ENCODE measurements at regions not wholly inside any gene's neighbourhood (a gene's known extent, or its start where the extent isn't known, plus 50 kb on each side); places are given as distances from the start of the nearest gene placed in this dataset.

- Histone ChIP-seq H3K27me3 (ENCODE audit: control insufficient read depth in 2 of 2, insufficient read depth in 2 of 2, low read length in 2 of 2) (no peaks in the 10 kb centered on the region), H3K4me1 (ENCODE audit: control insufficient read depth, extremely low read depth, insufficient read depth, low read length) (no peaks in the 10 kb centered on the region), H4K20me1 (replicated peaks; ENCODE audit: control insufficient read depth, extremely low read depth, insufficient read depth, low read length) (no peaks in the 10 kb centered on the region), H3K27ac (ENCODE audit: insufficient read depth, low read depth, low read length) (no peak overlapping the region), H3K79me2 (ENCODE audit: control insufficient read depth, insufficient read depth, low read length) (no peaks in the 10 kb centered on the region), H3K9me1 (replicated peaks; ENCODE audit: control insufficient read depth, extremely low read depth, insufficient read depth, low read length) (no peaks in the 10 kb centered on the region), H3K9me3 (replicated peaks; ENCODE audit: control insufficient read depth, insufficient read depth, low read length) (no peaks in the 10 kb centered on the region), H3K9ac (replicated peaks; ENCODE audit: extremely low read depth, insufficient read depth, low read length) (no peak overlapping the region), H3K4me2 (ENCODE audit: insufficient read depth, low read length) (no peak overlapping the region), H3K36me3 (ENCODE audit: control insufficient read depth in 2 of 2, extremely low read depth in 1 of 2, insufficient read depth in 2 of 2, low read length in 2 of 2) (no peaks in the 10 kb centered on the region), H3K4me3 (replicated peaks in 1 of 3; ENCODE audit: insufficient read depth in 1 of 3, low read depth in 1 of 3, low read length in 3 of 3) (no peak overlapping the region), H2AFZ (ENCODE audit: low read depth, low read length) (no peak overlapping the region)
- ChIA-PET CTCF (no interaction called here), POLR2A (no interaction called here)
- TF ChIP-seq JUN (IDR thresholded peaks at IDR 0.05; ENCODE audit: borderline replicate concordance, insufficient read depth, insufficient read length, low read depth) (no peak), POLR2A (IDR thresholded peaks at IDR 0.05; ENCODE audit: low read depth, low read length) (no peak), MYC (IDR thresholded peaks at IDR 0.05; ENCODE audit: low read depth, low read length) (no peak), GATA2 (IDR thresholded peaks at IDR 0.05; ENCODE audit: insufficient read depth, insufficient read length, low read depth, low read length) (no peak), EZH2 (IDR thresholded peaks at IDR 0.05; ENCODE audit: borderline replicate concordance, low read depth, low read length, severe bottlenecking) (no peak), FOS (IDR thresholded peaks at IDR 0.05; ENCODE audit: borderline replicate concordance, insufficient read depth, low read length) (no peak), MAX (IDR thresholded peaks at IDR 0.05; ENCODE audit: insufficient read depth, insufficient read length) (no peak), POLR2AphosphoS5 (IDR thresholded peaks at IDR 0.05; ENCODE audit: insufficient read depth, low read depth, low read length) (no peak), CTCF (IDR thresholded peaks at IDR 0.05; ENCODE audit: extremely low read depth in 1 of 2, insufficient read depth in 1 of 2, low read depth in 1 of 2, low read length in 2 of 2) (no peak)
- BruUV-seq (replicated peaks) = no TSS peak
- dilution Hi-C loops (cut with MboI; ENCODE audit: extremely low pct_ligation_motif_present, low sequenced_read_pairs) = no loop called here
- intact Hi-C loops (cut with micrococcal nuclease) = no loop called here
- FAIRE-seq = no peak
- no peak for DNase-seq (ENCODE audit: low read depth, low spot score)
Observed at GRCh38 chr1:95731466-95731865, 497.5 kb downstream of the RWDD3 start.

Data from endothelial cell of umbilical vein (primary cell).